ENCODE measurements at regions not wholly inside any gene's neighbourhood (a gene's known extent, or its start where the extent isn't known, plus 50 kb on each side); places are given as distances from the start of the nearest gene placed in this dataset.

GRCh38 chr9:91056486-91056885, 254.9 kb downstream of the SYK start:
- ChIA-PET CTCF (ENCODE audit: partially characterized antibody) (interaction anchor here (1.3 kb wide), 1 partner anchor 15 kb away, joined by 3 read pairs; no protein-coding TSS in a partner anchor), POLR2A (ENCODE audit: partially characterized antibody) (no interaction called here)
- H2BK5ac ChIP-seq (ENCODE audit: low read depth, low read length) = no peak overlapping the region
- no peak overlapping the region for H3K27ac ChIP-seq (ENCODE audit: low read depth, low read length)
- DNase-seq (ENCODE audit: low read depth in 1 of 2, low spot score in 2 of 2) (no peak), FAIRE-seq (no peak)
- no peak overlapping the region for H3K23ac ChIP-seq (ENCODE audit: insufficient read length)
- H2BK15ac ChIP-seq (ENCODE audit: low read length) = no peak overlapping the region
- 91% methylated on average over 4 of the region's 4 CpGs; no CpG with 5 or more reads in 1 of the 2 experiments for WGBS, 2 experiments (ENCODE audit: extremely low coverage in 1 of 2, insufficient coverage in 1 of 2, insufficient read length in 1 of 2, insufficient replicate concordance in 2 of 2, low coverage in 1 of 2, low lambda C conversion rate in 2 of 2, missing lambda C conversion rate in 1 of 2)
- H3K4ac ChIP-seq (replicated peaks; ENCODE audit: insufficient read length, low read depth, low read length) = no peak overlapping the region
- no peak overlapping the region for H2BK12ac ChIP-seq (ENCODE audit: low read depth, low read length)
- no peak overlapping the region for H4K8ac ChIP-seq (ENCODE audit: extremely low read depth, insufficient read depth, low read length)
- H2BK120ac ChIP-seq (replicated peaks; ENCODE audit: low read depth, low read length) = no peak overlapping the region
- H3K23me2 ChIP-seq (ENCODE audit: low read depth, low read length) = no peaks in the 10 kb centered on the region; the same call in 1 of the 2 replicates
- H2BK20ac ChIP-seq (ENCODE audit: low read length) = no peak overlapping the region
- H3K36me3 ChIP-seq (ENCODE audit: control insufficient read depth in 2 of 4, insufficient read depth in 4 of 4, low read length in 3 of 4) = no peaks in the 10 kb centered on the region
- H3K79me1 ChIP-seq (ENCODE audit: low read depth, low read length) = no peaks in the 10 kb centered on the region
- no peak overlapping the region for H3K4me2 ChIP-seq (ENCODE audit: insufficient read depth in 1 of 2, low read depth in 2 of 2, low read length in 2 of 2)
- no peak overlapping the region for H3K56ac ChIP-seq (replicated peaks; ENCODE audit: insufficient read length, low read depth, low read length)
- no peak overlapping the region for H3K18ac ChIP-seq (ENCODE audit: extremely low read depth, low read length)
- H3K4me1 ChIP-seq (replicated peaks in 1 of 4; ENCODE audit: control insufficient read depth in 3 of 4, insufficient read depth in 4 of 4, low read length in 3 of 4) = no peaks in the 10 kb centered on the region
- H3K14ac ChIP-seq (ENCODE audit: insufficient read length) = no peak overlapping the region
- no peak overlapping the region for H4K5ac ChIP-seq (ENCODE audit: insufficient read length, low read depth, low read length)
- H2AK5ac ChIP-seq (ENCODE audit: low read depth, low read length) = no peak overlapping the region
- H2AFZ ChIP-seq (ENCODE audit: low read length) = no peak overlapping the region
- H4K20me1 ChIP-seq (replicated peaks in 1 of 2; ENCODE audit: control insufficient read depth in 1 of 2, insufficient read depth in 2 of 2, low read length in 2 of 2) = no peaks in the 10 kb centered on the region
- no peak overlapping the region for H3K9ac ChIP-seq (replicated peaks in 1 of 4; ENCODE audit: extremely low read depth in 1 of 4, low read depth in 3 of 4, low read length in 3 of 4)
- no peak overlapping the region for H3K4me3 ChIP-seq (ENCODE audit: extremely low read depth in 1 of 4, insufficient read depth in 2 of 4, low read depth in 3 of 4, low read length in 4 of 4)
- H3K27me3 ChIP-seq (replicated peaks in 1 of 4; ENCODE audit: control insufficient read depth in 3 of 4, extremely low read depth in 1 of 4, insufficient read depth in 3 of 4, low read length in 3 of 4) = no peaks in the 10 kb centered on the region
- no peaks in the 10 kb centered on the region for H3K9me3 ChIP-seq (ENCODE audit: insufficient read depth in 2 of 2, low read depth in 1 of 2, low read length in 1 of 2)
- H3K79me2 ChIP-seq (ENCODE audit: control insufficient read depth in 1 of 2, insufficient read depth in 2 of 2, low read length in 2 of 2) = no peaks in the 10 kb centered on the region
- no peak overlapping the region for H4K91ac ChIP-seq (replicated peaks; ENCODE audit: insufficient read length, low read length)
- TF ChIP-seq JUND (IDR thresholded peaks at IDR 0.05; ENCODE audit: low read length) = no peak
- TF ChIP-seq CBX8 (IDR thresholded peaks at IDR 0.05; ENCODE audit: borderline replicate concordance, low read depth, low read length) = no peak
- no peak for TF ChIP-seq KDM4A (IDR thresholded peaks at IDR 0.05; ENCODE audit: low read depth, low read length, severe bottlenecking)
- no peak for TF ChIP-seq ATF3 (IDR thresholded peaks at IDR 0.05; ENCODE audit: insufficient read depth, low read depth, low read length)
- TF ChIP-seq SP1 (IDR thresholded peaks at IDR 0.05; ENCODE audit: low read depth, low read length) = no peak
- TF ChIP-seq RFX5 (IDR thresholded peaks at IDR 0.05; ENCODE audit: borderline replicate concordance, low read depth, low read length) = no peak
- no peak for TF ChIP-seq TAF1 (IDR thresholded peaks at IDR 0.05; ENCODE audit: low read depth, low read length)
- no peak for TF ChIP-seq FOSL1 (IDR thresholded peaks at IDR 0.05; ENCODE audit: insufficient read depth, low read depth, low read length)
- TF ChIP-seq BCL11A (IDR thresholded peaks at IDR 0.05; ENCODE audit: low read depth in 2 of 2, low read length in 2 of 2) = no peak
- no peak for TF ChIP-seq PHF8 (conservative IDR thresholded peaks at IDR 0.05; ENCODE audit: low read depth, low read length)
- no peak for TF ChIP-seq CREB1 (IDR thresholded peaks at IDR 0.05)
- no peak for TF ChIP-seq USF2 (IDR thresholded peaks at IDR 0.05; ENCODE audit: low read length)
- no peak for TF ChIP-seq KDM1A (IDR thresholded peaks at IDR 0.05; ENCODE audit: borderline replicate concordance, low read length)
